NCI-H345 (cell line): ENCODE measurements at regions not wholly inside any gene's neighbourhood (a gene's known extent, or its start where the extent isn't known, plus 50 kb on each side); places are given as distances from the start of the nearest gene placed in this dataset.
"Not testable (repeated sequence)": the region's sequence is repeated elsewhere in the genome, so short reads cannot be mapped to it uniquely, and the experiment has no call there.

Experiments
- DNase-seq: peaks from one replicate; lab custom pipeline; 2025; lab: John Stamatoyannopoulos, UW

DNA sequence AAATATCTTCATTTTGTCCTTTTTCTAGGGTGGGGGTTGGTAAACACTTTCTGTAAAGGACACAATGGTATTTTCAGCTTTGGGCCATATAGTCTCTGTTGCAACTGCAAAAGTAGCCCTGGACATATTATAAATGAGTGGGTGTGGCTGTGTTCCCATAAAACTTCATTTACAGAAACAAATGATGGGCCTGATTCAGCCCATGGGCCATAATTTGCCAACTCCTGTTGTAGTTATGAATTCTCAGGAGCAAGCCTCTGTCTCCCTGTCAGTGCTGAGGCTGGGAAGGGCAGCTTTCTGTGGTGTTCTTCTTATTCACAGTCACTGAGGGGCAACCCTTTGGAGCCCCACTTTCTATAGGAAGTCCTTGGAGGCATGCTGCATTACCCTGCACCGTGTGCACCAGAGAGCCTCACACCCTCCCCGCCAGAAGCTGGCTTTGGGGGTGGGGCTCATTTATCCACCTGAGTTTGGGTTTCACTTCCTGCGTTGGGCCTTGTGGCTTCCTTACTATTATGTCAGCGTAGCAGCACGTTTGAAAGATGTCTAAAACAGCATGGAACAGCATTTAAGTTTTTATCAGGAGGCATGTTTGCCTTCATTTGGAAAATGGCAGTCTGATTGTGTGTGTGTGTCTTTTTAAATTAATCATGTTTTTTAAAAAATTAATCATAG, 60.8 kb upstream of the FAN1 start:
- not testable (repeated sequence) for DNase-seq

DNA sequence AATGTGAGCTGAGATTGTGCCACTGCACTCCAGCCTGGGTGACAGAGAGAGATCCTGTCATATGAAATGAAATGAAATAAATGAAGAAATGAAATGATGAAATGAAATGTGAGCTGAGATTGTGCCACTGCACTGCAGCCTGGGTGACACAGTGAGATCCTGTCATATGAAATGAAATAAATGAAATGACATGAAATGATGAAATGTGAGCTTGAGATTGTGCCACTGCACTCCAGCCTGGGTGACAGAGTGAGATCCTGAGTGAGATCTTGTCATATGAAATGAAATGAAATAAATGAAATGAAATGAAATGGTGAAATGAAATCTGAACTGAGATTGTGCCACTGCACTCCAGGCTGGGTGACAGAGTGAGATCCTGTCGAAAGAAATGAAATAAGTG, 58.2 kb upstream of the FAN1 start:
- not testable (repeated sequence) for DNase-seq
